Left lung (tissue), 4 donors: ENCODE measurements at regions not wholly inside any gene's neighbourhood (a gene's known extent, or its start where the extent isn't known, plus 50 kb on each side); places are given as distances from the start of the nearest gene placed in this dataset.

Experiments
- ATAC-seq: fragments of 200-7000 bp; cut with Tn5 transposase; one replicate; pipeline ENCODE4 v1.9.1; 2020; ENCODE audit warnings: moderate library complexity
- DNase-seq, 4 donors: peaks; one replicate each; pipeline ENCODE4 v3.0.0-alpha.2; 2013 to 2020
- H3K27ac ChIP-seq, 2 donors: fragments of 200-600 bp; sonication (generic) in 1 of 2; one replicate each; pipeline versions ENCODE4 v1.5.0 to v1.8.0; 2020 to 2021
- H3K27me3 ChIP-seq, 2 donors: fragments of 200-600 bp; sonication (generic) in 1 of 2; one replicate each; pipeline versions ENCODE4 v1.5.0 to v1.8.0; 2020 to 2021
- H3K36me3 ChIP-seq, 2 donors: fragments of 200-600 bp; sonication (generic) in 1 of 2; one replicate each; pipeline versions ENCODE4 v1.5.0 to v1.8.0; 2020 to 2021
- H3K4me1 ChIP-seq, 2 donors: fragments of 200-600 bp; one replicate each; pipeline ENCODE4 v1.8.0; 2021
- H3K4me3 ChIP-seq, 2 donors: fragments of 200-600 bp; sonication (generic) in 1 of 2; one replicate each; pipeline versions ENCODE4 v1.5.0 to v1.8.0; 2020 to 2021; ENCODE audit warnings: mild to moderate bottlenecking in 1 of 2
- H3K9me3 ChIP-seq, 2 donors: fragments of 200-600 bp; sonication (generic) in 1 of 2; one replicate each; pipeline versions ENCODE4 v1.5.0 to v1.8.0; 2020 to 2021
- CTCF ChIP-seq, 2 donors: fragments of 200-600 bp; sonication (generic) in 1 of 2; IDR thresholded peaks; one replicate each; pipeline versions ENCODE4 v1.5.0 to v1.8.0; 2021; ENCODE audit warnings: antibody characterized with exemption in 2 of 2
- intact Hi-C, 2 donors: fragments of 100-400 bp; cut with DNase I; formaldehyde crosslinking; loops; one replicate each; pipeline versions ENCODE4 v1.11.2 to v1.14.2; 2022
- donor health status: DM: no; HTN: yes; CAD: no.
- donor health status: DM: no; HTN: no; CAD: no.

GRCh38 chr12:105455261-105455660, 124.8 kb downstream of the C12orf75 start:
- Histone ChIP-seq H3K4me1 (no peaks in the 10 kb centered on the region), H3K9me3 (peaks cover 0 to 2% of the 10 kb centered on the region in 2 donors), H3K36me3 (no peaks in the 10 kb centered on the region), H3K27me3 (no peaks in the 10 kb centered on the region), H3K27ac (no peak overlapping the region), H3K4me3 (no peak overlapping the region)
- no peak for TF ChIP-seq CTCF (IDR thresholded peaks at IDR 0.05)
- DNase-seq (no peak), ATAC-seq (no peak)
- intact Hi-C loops = no loop called here

- H3K27me3 ChIP-seq = no peaks in the 10 kb centered on the region
Observed at GRCh38 chr12:105457026-105457425, 126.5 kb downstream of the C12orf75 start.

GRCh38 chr12:105459760-105460330, 129.4 kb downstream of the C12orf75 start:
- intact Hi-C loops = no loop called here
- no peaks in the 10 kb centered on the region for H3K36me3 ChIP-seq
- TF ChIP-seq CTCF (IDR thresholded peaks at IDR 0.05) = no peak
- ATAC-seq (no peak), DNase-seq (no peak)
- H3K27ac ChIP-seq = no peak overlapping the region
- H3K4me3 ChIP-seq = no peak overlapping the region
- no peaks in the 10 kb centered on the region for H3K27me3 ChIP-seq
- H3K9me3 ChIP-seq = peaks cover 0 to 2% of the 10 kb centered on the region in 2 donors
- no peaks in the 10 kb centered on the region for H3K4me1 ChIP-seq

More at GRCh38 chr12:105457026-105457425, 126.5 kb downstream of the C12orf75 start:
- TF ChIP-seq CTCF (IDR thresholded peaks at IDR 0.05) = no peak
- no peaks in the 10 kb centered on the region for H3K36me3 ChIP-seq
- no peaks in the 10 kb centered on the region for H3K4me1 ChIP-seq
- no peak overlapping the region for H3K27ac ChIP-seq
- DNase-seq (no peak), ATAC-seq (no peak)
- H3K4me3 ChIP-seq = no peak overlapping the region
- H3K9me3 ChIP-seq = peaks cover 0 to 2% of the 10 kb centered on the region in 2 donors
- intact Hi-C loops = no loop called here

GRCh38 chr12:105461271-105461943, 130.9 kb downstream of the C12orf75 start:
- ATAC-seq (no peak), DNase-seq (no peak)
- Histone ChIP-seq H3K27me3 (no peaks in the 10 kb centered on the region), H3K4me3 (no peak overlapping the region), H3K36me3 (no peaks in the 10 kb centered on the region), H3K4me1 (no peaks in the 10 kb centered on the region), H3K27ac (no peak overlapping the region), H3K9me3 (peaks cover 0 to 2% of the 10 kb centered on the region in 2 donors)
- TF ChIP-seq CTCF (IDR thresholded peaks at IDR 0.05) = no peak
- intact Hi-C loops = no loop called here

GRCh38 chr12:105461944-105462762, 131.7 kb downstream of the C12orf75 start:
- DNase-seq (no peak), ATAC-seq (no peak)
- Histone ChIP-seq H3K27ac (no peak overlapping the region), H3K4me1 (no peaks in the 10 kb centered on the region), H3K4me3 (no peak overlapping the region), H3K36me3 (no peaks in the 10 kb centered on the region), H3K27me3 (no peaks in the 10 kb centered on the region), H3K9me3 (peaks cover 0 to 2% of the 10 kb centered on the region in 2 donors)
- intact Hi-C loops = no loop called here
- TF ChIP-seq CTCF (IDR thresholded peaks at IDR 0.05) = no peak
